Stimulated activated naive CD4-positive, alpha-beta T cell (primary cell): ENCODE measurements at regions not wholly inside any gene's neighbourhood (a gene's known extent, or its start where the extent isn't known, plus 50 kb on each side); places are given as distances from the start of the nearest gene placed in this dataset.

Experiments
- DNase-seq, 6 experiments: peaks; one replicate each; lab custom pipeline; 2025; lab: John Stamatoyannopoulos, UW

- no peak for DNase-seq
Measured at GRCh38 chr9:79259858-79260257, 311.9 kb upstream of the TLE4 start.

- DNase-seq: no peak
Measured at GRCh38 chr9:79263628-79264027, 308.1 kb upstream of the TLE4 start.

DNA sequence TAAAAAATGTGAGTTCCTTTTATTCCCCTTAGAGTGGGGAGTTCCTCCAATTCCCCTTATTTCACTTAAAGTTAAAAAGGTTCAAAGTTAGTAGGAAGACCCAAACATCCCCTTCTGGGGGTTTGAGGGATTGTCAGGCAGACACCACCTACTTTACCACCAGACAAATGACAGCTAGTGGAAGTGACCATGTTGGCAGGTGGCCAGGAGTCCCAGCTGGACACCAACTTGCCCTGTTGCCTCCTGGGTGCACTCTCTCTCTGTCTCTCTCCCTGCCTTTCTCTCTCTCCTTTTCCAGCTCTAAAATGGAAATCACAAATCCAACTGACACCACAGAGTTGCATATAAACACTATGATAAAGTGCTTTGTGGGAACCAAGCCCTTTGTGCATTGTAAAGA is 307.7 kb upstream of the TLE4 start:
- no peak for DNase-seq

GRCh38 chr9:79264511-79265355 is 307.0 kb upstream of the TLE4 start:
- no peak for DNase-seq

- DNase-seq: no peak
Measured at GRCh38 chr9:79266986-79267385, 304.8 kb upstream of the TLE4 start.

DNA sequence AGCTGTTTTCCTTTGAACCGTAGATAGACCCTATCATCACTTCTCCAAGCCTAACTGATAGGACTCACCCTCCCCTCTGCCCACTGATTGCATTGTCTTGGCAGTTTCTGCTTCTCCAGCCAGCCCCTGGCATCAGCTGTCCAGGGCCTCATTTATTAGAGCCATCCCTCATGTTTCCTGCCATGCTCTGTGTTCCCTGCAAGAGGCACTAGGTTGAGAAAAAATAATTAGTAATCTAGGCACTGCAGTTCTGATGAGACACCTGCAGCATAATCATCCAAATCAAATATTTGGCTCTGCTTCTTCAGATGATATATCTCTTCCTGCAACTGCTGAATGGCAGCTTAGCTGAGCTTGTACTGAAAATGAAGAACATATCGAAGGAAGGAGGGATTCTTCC is 303.0 kb upstream of the TLE4 start:
- DNase-seq: no peak

DNA sequence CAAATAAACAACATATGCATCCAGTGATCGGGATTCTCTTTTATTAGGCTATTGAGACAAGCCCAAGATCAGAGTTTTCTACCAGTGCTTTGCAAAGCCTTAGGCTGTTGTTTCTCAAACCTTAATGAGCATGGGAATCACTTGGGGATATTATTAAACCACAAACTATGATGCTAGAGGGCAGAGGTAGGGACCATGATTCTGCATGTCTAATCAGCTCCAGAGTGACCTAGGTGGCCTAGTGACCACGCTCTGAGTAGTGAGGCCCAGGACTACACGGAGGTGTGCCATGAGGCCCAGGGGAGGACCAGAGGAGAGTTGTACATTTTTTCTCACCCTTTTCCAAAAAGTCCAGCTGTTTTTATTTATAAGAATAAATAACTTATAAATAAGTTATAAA is 298.5 kb upstream of the TLE4 start:
- DNase-seq: no peak

GRCh38 chr9:79279356-79279755 is 292.4 kb upstream of the TLE4 start:
- no peak for DNase-seq

GRCh38 chr9:79280691-79281090 is 291.1 kb upstream of the TLE4 start:
- DNase-seq: no peak

DNA sequence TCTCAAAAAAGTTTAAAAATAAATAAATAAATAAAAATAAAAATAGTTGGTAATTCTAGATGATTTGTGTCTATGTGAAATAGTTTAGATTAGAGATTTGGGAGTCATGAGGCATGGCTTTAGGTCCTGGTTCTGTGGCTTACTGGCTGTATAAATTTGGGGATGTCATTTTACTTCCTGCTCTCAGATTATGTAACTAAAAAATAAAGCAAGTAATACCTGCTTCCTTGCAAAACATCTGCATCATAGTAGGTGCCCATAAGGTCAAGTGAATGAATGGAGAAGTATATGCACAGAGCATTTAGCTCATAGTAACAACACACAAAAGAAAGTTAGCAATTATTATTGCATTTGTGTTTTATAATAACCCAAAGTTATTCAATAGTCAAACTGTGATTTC is 287.7 kb upstream of the TLE4 start:
- DNase-seq: no peak

GRCh38 chr9:79286992-79287707 is 284.6 kb upstream of the TLE4 start:
- DNase-seq: no peak

GRCh38 chr9:79287708-79288290 is 284.0 kb upstream of the TLE4 start:
- DNase-seq: no peak

DNA sequence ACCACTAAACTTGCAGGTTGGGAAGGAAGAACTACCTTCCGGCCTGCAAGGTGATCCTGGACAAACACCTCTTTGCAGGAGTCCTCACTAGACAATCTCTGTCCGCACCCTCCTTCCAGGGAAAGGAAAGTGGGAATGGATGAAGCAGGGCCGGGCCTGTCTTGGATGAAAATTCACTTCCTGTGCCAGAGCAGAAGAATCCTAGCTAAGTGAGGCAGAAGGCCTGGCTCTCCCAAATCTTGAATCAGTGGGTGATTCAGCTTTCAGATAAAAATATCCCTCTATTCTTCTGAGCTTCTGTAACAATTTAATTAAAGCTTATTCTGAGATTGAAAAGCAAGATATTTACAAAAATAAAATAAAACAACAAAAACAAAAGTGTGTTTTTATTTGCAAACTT is 281.9 kb upstream of the TLE4 start:
- no peak for DNase-seq

DNA sequence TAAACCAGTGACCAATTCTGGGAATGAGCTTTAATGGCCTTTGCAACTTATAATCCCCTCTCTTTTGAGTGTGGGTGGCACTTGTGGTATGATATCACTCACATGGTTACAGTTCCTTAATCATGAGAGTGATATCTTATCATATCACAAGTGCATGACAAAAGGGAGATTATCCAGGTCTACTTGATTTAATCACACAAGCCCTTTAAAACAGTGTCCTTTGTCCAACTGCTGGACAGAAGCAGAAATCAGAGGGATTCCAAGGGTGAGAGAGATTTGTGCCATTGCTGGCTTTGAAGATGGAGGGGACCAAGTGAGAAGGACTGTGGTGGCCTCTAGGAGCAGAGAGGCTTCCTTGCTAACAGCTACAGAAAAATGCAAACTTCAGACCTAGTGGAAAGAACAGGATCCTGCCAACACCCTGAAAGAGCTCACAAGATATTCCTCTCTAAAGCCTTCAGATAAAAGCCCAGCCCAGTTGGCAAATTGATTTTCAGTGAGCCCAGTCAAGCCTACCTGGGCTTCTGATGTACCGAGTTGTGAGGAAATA is 279.0 kb upstream of the TLE4 start:
- DNase-seq: no peak

GRCh38 chr9:79300068-79300467 is 271.7 kb upstream of the TLE4 start:
- DNase-seq: no peak

GRCh38 chr9:79301085-79301484 is 270.7 kb upstream of the TLE4 start:
- no peak for DNase-seq

GRCh38 chr9:79301551-79302391 is 270.0 kb upstream of the TLE4 start:
- DNase-seq: no peak

GRCh38 chr9:79302569-79302968 is 269.2 kb upstream of the TLE4 start:
- no peak for DNase-seq

GRCh38 chr9:79308012-79308411 is 263.8 kb upstream of the TLE4 start:
- no peak for DNase-seq

GRCh38 chr9:79312686-79313421 is 258.9 kb upstream of the TLE4 start:
- no peak for DNase-seq

DNA sequence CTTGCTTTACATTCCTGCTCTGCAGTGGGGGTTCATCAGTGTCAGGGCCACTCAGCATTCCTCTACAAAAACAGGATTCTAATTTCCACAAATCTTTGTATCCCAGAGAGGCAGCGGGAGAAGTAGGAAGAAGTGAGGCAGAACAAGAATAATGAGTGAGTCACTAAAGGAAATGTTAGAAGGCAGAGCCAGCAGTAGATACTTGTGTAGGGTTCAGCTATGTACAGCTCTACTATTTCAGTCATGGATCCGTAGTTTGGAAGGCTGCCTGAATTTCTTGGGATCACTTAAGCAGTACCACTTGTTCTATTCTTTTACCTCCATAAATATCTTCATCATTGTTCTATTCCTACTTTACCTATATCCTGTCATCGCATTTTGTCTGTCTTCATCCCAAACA is 246.3 kb upstream of the TLE4 start:
- DNase-seq: no peak
